Body of pancreas (tissue), 4 donors: ENCODE measurements at regions not wholly inside any gene's neighbourhood (a gene's known extent, or its start where the extent isn't known, plus 50 kb on each side); places are given as distances from the start of the nearest gene placed in this dataset.

Source experiments
- CTCF ChIP-seq, 7 experiments: fragments of 450-650 bp in 4 of 7; fragments of 200-600 bp in 3 of 7; sonication (generic) in 3 of 7; IDR thresholded peaks; one replicate each; pipeline ENCODE4 v1.5.1; 2016 to 2019; ENCODE audit warnings: antibody characterized with exemption in 7 of 7
- POLR2A ChIP-seq, 3 donors: fragments of 450-650 bp; IDR thresholded peaks; one replicate each; pipeline ENCODE4 v1.6.1; 2016; ENCODE audit warnings: antibody characterized with exemption in 3 of 3, mild to moderate bottlenecking in 2 of 3

GRCh38 chr7:69430384-69431021, 167.8 kb upstream of the AUTS2 start:
- TF ChIP-seq POLR2A (IDR thresholded peaks at IDR 0.05) (no peak), CTCF (IDR thresholded peaks at IDR 0.05) (no peak)
